HepG2 (cell line): ENCODE measurements at regions not wholly inside any gene's neighbourhood (a gene's known extent, or its start where the extent isn't known, plus 50 kb on each side); places are given as distances from the start of the nearest gene placed in this dataset.
A peak's percentile ranks its signal among the peaks of the same experiment; 100 is the strongest.

Source experiments
- ATAC-seq: fragments of 200-7000 bp; cut with Tn5 transposase; 3 replicates; pipeline ENCODE4 v1.9.1; 2020; ENCODE audit warnings: mild to moderate bottlenecking, moderate library complexity
- BruUV-seq: library from RNA; stranded (reverse); fragments of 400-500 nt; replicated peaks from 2 replicates; lab custom pipeline; 2021; lab: Mats Ljungman, UMichigan
- CTCF ChIA-PET: fragments of 300-600 bp; formaldehyde crosslinking; extraction: SDS; loops from one replicate; lab custom pipeline; 2021; ENCODE audit warnings: low total read pairs, inconsistent platforms, low intra/inter-chr PET ratio; lab: Yijun Ruan, JAX
- POLR2A ChIA-PET: fragments of 350-600 bp; sonication (Branson Sonifier 250); formaldehyde crosslinking; loops from one replicate; lab custom pipeline; 2020; ENCODE audit warnings: antibody characterized with exemption, inconsistent platforms; lab: Yijun Ruan, JAX
- DNase-seq: peaks from one replicate; pipeline ENCODE4 v3.0.0-alpha.2; 2015; ENCODE audit warnings: low spot score
- FAIRE-seq: peaks from 3 replicates; lab custom pipeline; 2011; peaks lifted over from hg19 to GRCh38; lab: Jason Lieb, UNC
- H2AFZ ChIP-seq: one replicate; pipeline ENCODE4 v1.6.1; 2011; ENCODE audit warnings: low read length, inconsistent platforms
- H3K27ac ChIP-seq: fragments of 300-600 bp; 3 replicates; pipeline ENCODE4 v1.8.0; 2011; ENCODE audit warnings: mixed run types, mild to moderate bottlenecking, mixed read lengths, low read length, inconsistent platforms; ENCODE audit not compliant: insufficient read depth; ENCODE audit errors: extremely low read length
- H3K27me3 ChIP-seq, 2 experiments: fragments of 200-600 bp in 1 of 2; 2 replicates in 1 of 2; 3 replicates in 1 of 2; pipeline versions ENCODE4 v1.6.0 to v1.8.0; 2011; ENCODE audit warnings: low read length in 2 of 2, mild to moderate bottlenecking in 2 of 2, moderate library complexity in 2 of 2, inconsistent platforms in 1 of 2; ENCODE audit not compliant: insufficient read depth in 2 of 2, control insufficient read depth in 1 of 2
- H3K36me3 ChIP-seq, 2 experiments: fragments of 200-600 bp in 1 of 2; replicated peaks in 1 of 2; 2 replicates in 1 of 2; 3 replicates in 1 of 2; pipeline versions ENCODE4 v1.5.1 to v1.8.0; 2011; ENCODE audit warnings: low read length in 2 of 2, inconsistent platforms in 1 of 2; ENCODE audit not compliant: insufficient read depth in 2 of 2, control insufficient read depth in 1 of 2
- H3K4me1 ChIP-seq: 2 replicates; pipeline ENCODE4 v1.5.1; 2012; ENCODE audit warnings: low read length, inconsistent platforms; ENCODE audit not compliant: insufficient read depth
- H3K4me2 ChIP-seq: 2 replicates; pipeline ENCODE4 v1.6.0; 2011; ENCODE audit warnings: low read depth, low read length, inconsistent platforms
- H3K4me3 ChIP-seq, 3 experiments: fragments of 200-600 bp in 1 of 3; sonication (generic), shearing (Covaris generic) in 1 of 3; replicated peaks in 1 of 3; 2 replicates each; pipeline ENCODE4 v1.5.1; 2011 to 2016; ENCODE audit warnings: low read length in 3 of 3, inconsistent platforms in 2 of 3, low read depth in 2 of 3, mild to moderate bottlenecking in 2 of 3, control low read depth in 1 of 3, mixed read lengths in 1 of 3; ENCODE audit not compliant: insufficient read depth in 1 of 3
- H3K79me2 ChIP-seq: one replicate; pipeline ENCODE4 v1.6.1; 2011; ENCODE audit warnings: low read length, inconsistent platforms; ENCODE audit not compliant: insufficient read depth
- H3K9ac ChIP-seq: 2 replicates; pipeline ENCODE4 v1.6.0; 2011; ENCODE audit warnings: mild to moderate bottlenecking, low read depth, low read length, inconsistent platforms; ENCODE audit not compliant: insufficient read depth
- H3K9me3 ChIP-seq: 2 replicates; pipeline ENCODE4 v1.5.1; 2012; ENCODE audit warnings: mild to moderate bottlenecking, low read length
- H4K20me1 ChIP-seq: 2 replicates; pipeline ENCODE4 v1.6.0; 2011; ENCODE audit warnings: inconsistent platforms, mild to moderate bottlenecking, low read length, moderate library complexity; ENCODE audit not compliant: insufficient read depth
- STAG1 ChIP-seq: sonication (generic); formaldehyde crosslinking; IDR thresholded peaks from 2 replicates; pipeline ENCODE4 v1.4.0; 2020; ENCODE audit warnings: missing genetic modification reagents
- ZNF292 ChIP-seq: sonication (generic); formaldehyde crosslinking; IDR thresholded peaks from 2 replicates; pipeline ENCODE4 v1.8.1; 2022; ENCODE audit warnings: mild to moderate bottlenecking, low read depth, missing genetic modification reagents, borderline replicate concordance
- ZNF329 ChIP-seq: sonication (generic); formaldehyde crosslinking; IDR thresholded peaks from 2 replicates; pipeline ENCODE4 v1.9.0; 2021; ENCODE audit warnings: low read depth, mild to moderate bottlenecking, missing genetic modification reagents
- ZNF446 ChIP-seq: sonication (generic); formaldehyde crosslinking; IDR thresholded peaks from 2 replicates; pipeline ENCODE4 v1.5.0; 2020; ENCODE audit warnings: mild to moderate bottlenecking, missing genetic modification reagents
- WGBS: methylation state at CpG from one replicate; pipeline ENCODE4 v1.1.6; 2017; ENCODE audit warnings: low lambda C conversion rate; 5-methylcytosine and 5-hydroxymethylcytosine counted together
- in situ Hi-C: cut with HindIII; loops from 2 replicates; pipeline ENCODE4 v1.10.0; 2017; ENCODE audit warnings: low pct_unique_long_range_greater_than_20kb; ENCODE audit not compliant: extremely low pct_ligation_motif_present
- intact Hi-C: fragments of 100-400 bp; cut with micrococcal nuclease; formaldehyde crosslinking; loops from one replicate; pipeline ENCODE4 v1.10.0; 2022; ENCODE audit not compliant: unreplicated experiment
- TF ChIP-seq, protein P1 (sequence below): sonication (generic); formaldehyde crosslinking; IDR thresholded peaks from 2 replicates; pipeline ENCODE4 v1.5.0; 2020; ENCODE audit warnings: mild to moderate bottlenecking, low read depth, missing genetic modification reagents, borderline replicate concordance
- TF ChIP-seq, protein P2 (sequence below): sonication (generic); formaldehyde crosslinking; IDR thresholded peaks from 2 replicates; pipeline ENCODE4 v1.5.0; 2020; ENCODE audit warnings: mild to moderate bottlenecking, missing genetic modification reagents, moderate library complexity

DNA sequence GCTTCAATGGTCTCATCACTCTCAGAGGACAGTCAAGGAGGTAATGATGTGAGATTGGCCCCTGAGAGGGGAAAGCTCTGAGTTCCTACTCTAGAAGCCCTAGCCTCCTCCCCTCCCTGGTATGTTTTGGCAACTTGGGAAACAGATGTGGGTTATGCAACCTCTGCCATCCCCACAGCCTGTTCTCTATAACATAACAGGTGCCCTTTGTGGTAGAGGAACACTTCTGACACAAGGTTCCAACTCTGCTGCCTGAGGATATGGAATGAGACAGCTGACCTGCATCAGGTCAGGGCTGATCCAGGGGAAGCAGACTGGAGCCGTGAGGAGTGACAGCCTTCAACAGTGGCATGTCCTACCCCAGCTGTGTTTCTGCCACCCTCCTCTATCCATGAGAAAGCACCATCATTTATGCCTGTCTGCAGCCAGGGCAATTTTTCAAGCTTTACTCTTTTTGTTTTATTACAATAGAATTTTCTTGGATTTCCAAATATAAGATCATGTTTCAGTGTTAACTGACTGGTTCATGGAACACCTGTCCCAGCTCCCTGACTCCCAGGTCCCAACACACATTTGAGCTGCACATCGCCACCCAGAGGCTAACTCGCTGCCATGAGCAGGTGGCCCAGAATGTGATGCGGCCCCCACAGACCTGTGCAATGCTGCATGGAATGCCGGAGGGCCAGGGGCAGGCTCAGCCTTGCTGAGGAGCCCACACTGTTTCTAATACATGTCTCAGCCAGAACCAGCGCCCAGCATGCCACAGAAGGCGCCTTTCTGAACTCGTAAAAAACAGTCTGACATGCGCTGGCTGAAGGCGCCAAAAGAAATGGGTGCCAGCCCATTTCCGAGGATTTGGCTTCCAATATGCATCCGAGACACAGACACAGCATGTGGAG is 124.8 kb upstream of the CHST15 start:
- POLR2A ChIA-PET: no interaction called here
- H3K79me2 ChIP-seq: no peaks in the 10 kb centered on the region
- H3K9me3 ChIP-seq: no peaks in the 10 kb centered on the region
- in situ Hi-C loops (no loop called here), intact Hi-C loops (loop anchor here (1.0 kb wide), 1 partner anchor 224 kb away; no protein-coding TSS in a partner anchor)
- H2AFZ ChIP-seq: no peak overlapping the region
- DNase-seq: no peak
- TF ChIP-seq ZNF446 (CRISPR knock-in tag): no peak
- TF ChIP-seq, protein P1, sequence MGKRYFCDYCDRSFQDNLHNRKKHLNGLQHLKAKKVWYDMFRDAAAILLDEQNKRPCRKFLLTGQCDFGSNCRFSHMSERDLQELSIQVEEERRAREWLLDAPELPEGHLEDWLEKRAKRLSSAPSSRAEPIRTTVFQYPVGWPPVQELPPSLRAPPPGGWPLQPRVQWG (CRISPR knock-in tag): no peak
- no peak for TF ChIP-seq ZNF292 (CRISPR knock-in tag)
- TF ChIP-seq, protein P2, sequence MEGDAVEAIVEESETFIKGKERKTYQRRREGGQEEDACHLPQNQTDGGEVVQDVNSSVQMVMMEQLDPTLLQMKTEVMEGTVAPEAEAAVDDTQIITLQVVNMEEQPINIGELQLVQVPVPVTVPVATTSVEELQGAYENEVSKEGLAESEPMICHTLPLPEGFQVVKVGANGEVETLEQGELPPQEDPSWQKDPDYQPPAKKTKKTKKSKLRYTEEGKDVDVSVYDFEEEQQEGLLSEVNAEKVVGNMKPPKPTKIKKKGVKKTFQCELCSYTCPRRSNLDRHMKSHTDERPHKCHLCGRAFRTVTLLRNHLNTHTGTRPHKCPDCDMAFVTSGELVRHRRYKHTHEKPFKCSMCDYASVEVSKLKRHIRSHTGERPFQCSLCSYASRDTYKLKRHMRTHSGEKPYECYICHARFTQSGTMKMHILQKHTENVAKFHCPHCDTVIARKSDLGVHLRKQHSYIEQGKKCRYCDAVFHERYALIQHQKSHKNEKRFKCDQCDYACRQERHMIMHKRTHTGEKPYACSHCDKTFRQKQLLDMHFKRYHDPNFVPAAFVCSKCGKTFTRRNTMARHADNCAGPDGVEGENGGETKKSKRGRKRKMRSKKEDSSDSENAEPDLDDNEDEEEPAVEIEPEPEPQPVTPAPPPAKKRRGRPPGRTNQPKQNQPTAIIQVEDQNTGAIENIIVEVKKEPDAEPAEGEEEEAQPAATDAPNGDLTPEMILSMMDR (CRISPR knock-in tag): peak; percentile 39; the same call in 1 of the 2 replicates
- TF ChIP-seq STAG1: peak; percentile 51
- TF ChIP-seq ZNF329 (CRISPR knock-in tag): 0 out of 2 replicates have a peak, but pooled peaks have one; percentile 69
- H3K4me2 ChIP-seq: no peak overlapping the region
- peaks cover 2 to 40% of the 10 kb centered on the region in 2 experiments; a peak in 3 of 5 replicates for H3K27me3 ChIP-seq
- ATAC-seq: peak; percentile 49; the same call in 2 of the 3 replicates
- no peak for FAIRE-seq
- no TSS peak for BruUV-seq
- no peak overlapping the region for H3K4me3 ChIP-seq
- no peak overlapping the region for H3K9ac ChIP-seq
- H4K20me1 ChIP-seq: no peaks in the 10 kb centered on the region
- H3K4me1 ChIP-seq: no peaks in the 10 kb centered on the region
- H3K27ac ChIP-seq: no peak overlapping the region
- CTCF ChIA-PET: no interaction called here
- no peaks in the 10 kb centered on the region for H3K36me3 ChIP-seq
- 40% methylated on average over 3 of the region's 12 CpGs for WGBS
